D341Med (cell line): ENCODE measurements at regions not wholly inside any gene's neighbourhood (a gene's known extent, or its start where the extent isn't known, plus 50 kb on each side); places are given as distances from the start of the nearest gene placed in this dataset.
"Not testable (repeated sequence)": the region's sequence is repeated elsewhere in the genome, so short reads cannot be mapped to it uniquely, and the experiment has no call there.

Experiments
- DNase-seq: peaks from one replicate; pipeline ENCODE4 v3.0.0; 2012; ENCODE audit warnings: low spot score

DNA sequence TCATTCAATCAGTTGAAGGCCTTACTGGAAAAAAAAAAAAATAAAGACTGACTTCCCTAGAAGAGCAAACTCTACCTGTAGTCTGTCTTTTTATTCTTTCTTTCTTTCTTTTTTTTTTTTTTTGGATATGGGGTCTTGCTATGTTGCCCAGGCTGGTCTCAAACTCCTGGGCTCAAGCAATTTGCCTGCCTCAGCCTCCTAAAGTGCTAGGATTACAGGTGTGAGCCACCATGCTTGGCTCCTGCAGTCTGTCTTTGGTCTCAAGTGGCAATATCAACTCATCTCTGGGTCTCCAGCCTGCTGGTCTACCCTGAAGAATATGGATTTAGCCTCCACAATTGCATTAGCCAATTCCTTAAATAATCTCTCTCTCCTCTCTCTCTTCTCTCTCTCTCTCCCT, 167.7 kb upstream of the P2RY1 start:
- DNase-seq, result no peak

DNA sequence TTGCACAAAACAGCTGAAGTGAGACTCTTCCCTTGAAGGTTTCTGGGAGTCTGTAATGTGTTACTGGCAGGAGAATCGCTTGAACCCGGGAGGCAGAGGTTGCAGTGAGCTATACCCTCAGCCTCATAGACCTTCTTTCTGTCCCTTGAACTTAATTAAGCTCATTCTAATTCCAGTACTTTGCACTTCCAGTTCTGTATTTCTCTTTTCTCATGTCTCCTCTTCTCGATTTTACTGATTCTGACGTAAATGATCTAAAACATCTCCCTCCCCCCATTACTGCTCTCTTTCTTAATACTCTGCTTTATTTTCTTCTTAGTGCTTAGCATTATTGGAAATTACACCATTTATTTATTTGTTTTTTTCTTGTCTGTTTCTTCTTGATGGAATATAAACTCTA, 165.4 kb upstream of the P2RY1 start:
- no peak for DNase-seq

DNA sequence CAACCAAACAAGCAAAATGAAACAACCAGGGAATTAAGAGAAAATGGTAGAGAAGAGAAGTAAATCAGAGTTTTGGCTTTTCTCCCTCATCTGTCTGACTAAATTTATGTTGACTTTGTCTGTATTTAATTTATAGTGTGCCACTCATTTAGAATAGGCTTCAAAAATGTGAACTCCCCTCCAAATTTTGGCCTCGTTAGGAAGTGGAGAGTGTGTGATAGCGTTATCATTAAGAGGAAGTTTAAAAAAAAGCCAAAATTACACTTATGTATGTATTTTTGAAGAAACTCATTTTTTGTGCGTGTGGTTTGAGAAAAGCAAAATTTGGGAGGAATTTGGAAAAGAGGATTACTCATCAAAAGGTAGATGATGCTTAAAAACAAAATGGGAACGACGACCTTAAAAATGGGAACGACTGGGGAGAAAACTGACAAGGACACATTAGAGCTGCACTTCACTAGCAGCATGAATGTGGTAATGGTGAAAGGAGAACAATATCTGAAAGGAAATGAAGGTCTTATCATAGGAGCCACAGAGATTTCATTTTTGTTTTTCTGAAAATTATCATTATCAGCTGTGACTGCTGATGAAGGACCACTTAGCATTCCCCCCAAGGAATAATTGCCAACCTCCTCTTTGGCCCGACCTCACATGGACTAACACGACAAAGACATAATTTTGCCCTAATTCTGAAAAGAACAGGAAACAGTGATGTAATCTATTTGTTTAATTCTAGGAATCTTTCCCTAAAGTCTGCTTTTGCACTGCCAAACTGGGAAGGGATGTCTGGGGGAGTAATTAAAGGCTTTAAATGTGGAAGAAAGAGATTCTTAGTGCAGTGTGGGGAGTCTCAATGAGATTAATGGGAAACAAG, 163.2 kb upstream of the P2RY1 start:
- DNase-seq, result no peak

DNA sequence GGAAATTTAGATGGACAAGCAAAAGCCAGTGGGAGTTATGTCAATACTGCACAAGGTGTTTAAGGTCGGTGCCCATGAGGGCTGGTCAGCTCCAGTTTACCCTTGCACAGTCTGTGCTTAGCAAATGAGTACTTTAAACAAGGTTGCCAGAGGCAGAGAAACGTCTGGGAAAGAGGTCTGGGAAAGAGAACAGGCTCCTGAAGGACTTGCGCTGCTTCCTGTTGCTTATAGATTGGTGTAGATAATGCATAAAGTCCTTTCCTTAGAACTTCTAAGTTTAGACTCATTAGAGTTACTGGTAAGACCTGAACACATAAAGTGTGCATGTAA, 162.6 kb upstream of the P2RY1 start:
- no peak for DNase-seq

DNA sequence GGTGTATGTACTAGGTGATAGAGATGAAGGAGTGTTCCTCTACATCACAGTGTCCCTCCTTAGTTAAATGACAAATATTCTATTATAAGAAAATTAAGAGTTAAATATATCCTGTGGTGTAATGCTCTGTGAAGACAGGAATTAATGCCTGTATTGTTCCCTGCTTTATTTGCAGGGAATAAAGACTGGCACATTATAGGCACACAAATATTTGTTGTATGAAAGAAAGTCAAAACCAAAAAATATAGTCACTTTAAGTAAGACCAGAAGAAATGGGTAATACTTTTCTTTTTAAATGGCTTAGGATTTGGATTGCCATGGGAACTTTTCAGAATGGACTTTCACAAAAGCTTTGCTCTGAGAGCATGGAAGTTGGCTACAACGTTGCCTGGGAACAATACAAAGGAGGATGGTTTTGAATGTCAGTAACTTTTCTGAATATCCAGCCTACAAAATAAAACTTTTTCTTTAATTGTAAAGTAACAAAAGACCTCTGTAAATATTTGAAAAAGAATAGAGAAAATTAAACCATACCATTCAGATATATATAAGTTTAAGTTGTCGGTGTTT, 158.0 kb upstream of the P2RY1 start:
- no peak for DNase-seq

DNA sequence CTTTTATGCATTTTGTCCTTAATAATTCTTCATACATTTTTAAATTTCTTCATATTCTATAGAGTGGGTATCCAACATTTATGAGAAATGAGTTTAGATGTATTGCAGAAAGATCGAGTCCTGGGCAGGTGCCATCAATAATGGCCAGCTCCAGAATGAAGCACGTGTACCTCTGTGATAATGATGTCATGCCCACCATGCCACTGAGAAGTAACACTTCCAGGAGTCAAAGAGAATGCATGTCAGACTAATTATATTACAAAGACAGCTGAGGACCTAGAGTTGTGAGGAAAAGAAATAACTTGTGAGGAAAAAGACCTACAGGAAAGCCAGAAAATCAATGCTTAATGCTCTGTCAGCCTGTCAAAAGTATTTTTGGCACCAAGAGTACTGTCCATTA, 157.4 kb upstream of the P2RY1 start:
- DNase-seq, result no peak

DNA sequence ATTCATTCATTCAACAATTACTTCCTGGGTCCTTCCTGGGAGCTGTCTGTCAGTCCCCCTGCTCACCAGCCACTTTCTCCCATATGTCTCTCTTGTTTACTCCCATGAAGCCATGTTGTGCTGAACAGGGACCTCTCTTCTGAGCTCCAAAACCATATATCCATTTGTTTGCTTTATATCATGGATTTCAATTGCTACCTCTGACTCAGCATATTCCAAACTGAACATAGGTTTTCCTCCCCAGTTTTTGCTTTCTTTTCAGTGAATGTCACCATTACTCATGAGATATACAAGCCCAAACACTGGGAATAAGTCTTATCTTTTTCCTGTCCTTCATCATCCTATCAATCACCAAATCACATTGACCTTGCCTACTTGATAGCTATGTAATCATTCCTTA, 152.5 kb upstream of the P2RY1 start:
- DNase-seq, result no peak

DNA sequence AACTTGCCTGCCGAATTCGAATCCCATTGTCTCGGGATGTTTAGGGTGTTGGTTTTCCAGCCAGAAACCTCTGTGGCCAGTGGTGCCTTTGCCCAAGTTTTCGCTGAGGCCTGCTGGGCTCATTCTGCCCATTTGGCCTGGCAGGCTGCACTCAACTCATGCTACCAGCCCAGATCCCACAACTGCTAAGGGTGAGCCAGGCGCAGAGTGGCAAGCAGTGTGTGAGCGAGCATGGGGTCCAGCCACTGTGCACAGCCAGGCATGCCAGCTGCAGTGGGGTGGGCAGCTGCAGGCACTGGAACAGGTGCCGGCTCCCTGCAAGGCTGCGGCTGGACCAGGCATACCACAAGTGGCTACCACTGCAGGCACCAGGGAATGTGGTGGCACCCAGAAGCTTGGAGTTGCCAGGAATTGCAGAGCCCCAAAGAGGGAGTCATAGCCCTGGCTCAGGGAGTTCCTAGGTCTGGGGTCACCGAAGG, 151.4 kb upstream of the P2RY1 start:
- DNase-seq, result no peak

DNA sequence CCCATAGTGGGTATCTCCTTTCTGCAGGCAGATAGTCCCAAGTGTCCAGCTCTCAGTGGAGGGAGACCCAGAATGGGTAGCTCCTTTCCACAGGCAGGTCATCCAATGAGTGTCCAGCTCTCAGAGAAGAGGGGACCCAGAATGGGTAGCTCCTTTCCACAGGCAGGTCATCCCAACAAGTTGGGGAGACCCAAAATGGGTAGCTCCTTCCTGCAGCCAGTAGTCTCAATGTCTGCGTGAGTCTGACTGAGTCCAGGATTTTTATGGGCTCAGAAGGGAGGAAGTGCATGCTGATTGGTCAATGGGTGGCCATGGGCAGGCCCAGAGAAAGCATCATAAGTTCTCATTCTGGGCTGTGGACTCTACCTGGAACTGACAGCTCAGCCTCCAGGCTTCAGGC, 150.7 kb upstream of the P2RY1 start:
- no peak for DNase-seq

DNA sequence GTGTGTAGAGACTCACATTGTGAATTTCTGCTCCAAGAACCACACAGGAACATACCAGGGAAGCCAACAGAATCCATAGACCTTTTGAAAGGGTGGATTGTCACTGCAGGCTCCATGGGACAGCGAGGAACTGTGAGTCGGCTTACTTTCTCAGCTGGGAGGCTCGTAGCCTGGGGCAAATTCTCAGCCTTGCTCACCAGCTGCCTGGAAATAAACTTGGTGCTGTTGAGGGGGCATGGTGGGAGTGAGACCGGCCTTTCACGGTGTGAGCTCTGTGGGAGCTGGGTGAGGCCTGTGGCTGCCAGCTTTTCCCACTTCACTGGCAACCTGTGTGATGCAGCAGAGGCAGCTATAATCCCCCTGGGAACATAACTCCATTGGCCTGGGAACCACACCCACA, 146.6 kb upstream of the P2RY1 start:
- DNase-seq, result no peak

DNA sequence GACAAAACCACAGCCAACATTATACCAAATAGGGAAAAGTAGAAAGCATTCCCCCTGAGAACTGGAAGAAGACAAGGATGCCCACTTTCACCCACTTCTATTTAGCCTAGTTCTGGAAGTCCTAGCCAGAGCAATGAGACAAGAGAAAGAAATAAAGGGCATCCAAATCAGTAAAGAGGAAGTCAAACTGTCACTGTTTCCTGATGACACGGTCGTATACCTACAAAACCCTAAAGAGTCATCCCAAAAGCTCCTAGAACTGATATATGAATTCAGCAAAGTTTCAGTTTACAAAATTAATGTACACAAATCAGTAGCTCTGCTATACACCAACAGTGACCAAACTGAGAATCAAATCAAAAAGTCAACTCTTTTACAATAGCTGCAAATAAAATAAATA, 142.6 kb upstream of the P2RY1 start:
- DNase-seq, result not testable (repeated sequence)

DNA sequence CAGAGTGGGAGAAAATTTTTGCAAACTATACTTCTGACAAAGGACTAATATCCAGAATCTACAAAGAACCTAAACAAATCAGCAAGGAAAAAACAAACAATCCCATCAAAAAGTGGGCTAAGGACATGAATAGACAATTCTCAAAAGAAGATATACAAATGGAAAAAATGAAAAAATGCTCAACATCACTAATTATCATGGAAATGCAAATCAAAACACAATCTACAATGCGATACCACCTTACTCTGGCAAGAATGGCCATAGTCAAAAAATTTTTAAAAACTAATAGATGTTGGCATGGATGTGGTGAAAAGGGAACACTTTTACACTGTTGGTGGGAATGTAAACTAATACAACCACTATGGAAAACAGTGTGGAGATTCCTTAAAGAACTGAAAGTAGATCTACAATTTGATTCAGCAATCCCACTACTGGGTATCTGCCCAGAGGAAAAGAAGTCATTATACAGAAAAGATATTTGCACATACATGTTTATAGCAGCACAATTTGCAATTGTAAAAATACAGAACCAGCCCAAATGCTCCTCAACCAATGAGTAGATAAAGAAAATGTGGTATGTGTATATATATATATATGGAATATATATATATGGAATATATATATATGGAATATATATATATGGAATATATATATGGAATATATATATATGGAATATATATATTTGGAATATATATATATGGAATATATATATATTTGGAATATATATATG, 141.2 kb upstream of the P2RY1 start:
- not testable (repeated sequence) for DNase-seq

DNA sequence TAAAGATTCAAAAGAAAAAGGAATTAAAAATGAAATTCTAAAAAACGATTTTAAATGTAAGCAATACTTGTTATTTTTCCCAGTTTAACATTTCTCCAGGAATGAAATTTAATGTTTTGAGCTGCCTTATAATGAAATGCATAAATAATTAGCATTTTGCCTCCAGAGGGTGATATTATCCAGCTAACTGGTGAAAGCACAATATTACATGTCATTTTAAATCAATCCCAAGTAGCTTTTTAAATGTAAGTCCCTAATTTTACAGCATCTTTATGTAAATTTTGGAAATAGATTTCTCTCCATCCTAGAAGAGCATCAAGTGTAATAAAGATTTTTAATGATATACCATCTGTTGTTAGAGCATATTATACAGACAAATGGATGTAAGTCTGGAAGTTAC, 139.1 kb upstream of the P2RY1 start:
- DNase-seq, result no peak

DNA sequence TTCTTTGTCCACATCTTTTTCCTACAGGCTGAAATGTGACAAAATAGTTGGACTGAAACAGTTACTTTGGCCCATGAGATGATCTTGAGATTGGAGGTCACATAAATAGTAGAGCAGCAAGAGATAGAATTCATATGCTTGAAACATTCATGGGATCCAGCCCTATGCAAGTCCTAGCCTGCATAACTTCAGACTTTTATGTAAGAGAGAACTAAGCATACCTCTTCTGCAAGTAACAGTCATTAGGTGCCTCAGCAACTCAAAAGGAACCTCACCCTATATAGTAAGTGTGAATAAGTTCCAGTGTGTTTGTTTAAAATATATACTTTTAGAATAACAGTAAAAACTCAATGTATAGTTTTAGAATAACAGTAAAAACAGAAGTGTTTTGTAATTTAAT, 138.0 kb upstream of the P2RY1 start:
- DNase-seq, result no peak

DNA sequence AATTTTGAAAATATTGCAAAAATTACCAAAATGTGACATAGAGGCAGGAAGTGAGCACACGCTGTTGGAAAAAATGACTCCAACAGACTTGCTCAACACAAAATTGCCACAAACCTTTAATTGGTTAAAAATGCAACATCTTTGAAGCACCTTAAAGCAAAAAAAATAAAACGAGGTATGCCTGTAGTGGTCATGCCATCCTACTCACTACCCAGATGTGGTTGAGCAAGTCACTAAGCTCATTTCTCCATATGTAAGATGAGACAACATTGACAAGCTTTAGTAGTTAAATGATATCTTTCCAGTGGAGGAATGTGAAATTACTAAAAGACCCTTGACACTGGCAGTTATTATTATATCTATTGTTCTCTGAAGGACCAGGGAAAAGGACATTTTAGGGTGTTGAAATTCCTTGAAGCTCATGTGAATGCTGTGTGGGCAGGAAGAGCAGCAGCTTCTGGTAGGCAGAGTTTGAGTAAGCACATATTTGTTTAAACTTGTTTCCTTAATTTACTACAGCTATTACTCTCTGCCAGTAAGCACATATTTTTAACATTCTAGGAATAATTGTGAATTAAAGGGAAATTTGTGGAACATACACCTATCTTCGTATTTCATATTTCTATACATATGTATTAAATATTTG, 131.6 kb upstream of the P2RY1 start:
- DNase-seq, result no peak

DNA sequence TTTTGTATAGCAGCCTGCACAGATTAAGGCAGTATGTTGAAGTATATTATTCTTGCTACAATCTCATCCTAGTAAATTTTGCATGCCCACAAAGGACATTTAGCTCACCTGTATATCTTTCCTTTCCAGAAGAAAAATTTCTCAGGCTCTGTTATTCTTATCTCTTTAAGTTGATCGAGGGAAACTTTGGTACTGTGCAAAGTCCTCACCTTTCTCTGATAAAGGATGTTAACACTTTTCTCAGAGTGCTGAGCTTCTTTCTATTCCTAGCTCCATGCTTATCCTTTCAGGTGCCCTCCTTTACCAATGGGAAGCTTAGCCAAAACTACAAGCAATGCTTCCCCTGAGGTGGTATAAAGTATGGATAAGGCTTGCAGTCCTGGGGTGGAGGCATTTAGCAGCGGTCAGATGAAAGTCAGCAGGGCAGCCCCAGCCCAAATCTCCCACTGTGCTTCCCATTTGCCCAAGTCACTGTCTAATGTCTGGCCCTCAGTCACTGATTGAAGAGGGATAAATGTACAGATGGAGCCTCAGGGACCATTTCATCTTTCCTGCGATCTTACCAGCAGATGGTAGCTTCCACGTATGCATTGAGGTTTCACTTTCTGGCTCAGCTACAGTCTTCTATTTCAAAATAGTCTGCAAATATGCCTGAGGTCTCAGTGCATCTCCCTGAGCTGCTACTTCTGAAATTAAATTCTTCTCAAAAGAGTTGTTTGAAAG, 127.8 kb upstream of the P2RY1 start:
- no peak for DNase-seq

DNA sequence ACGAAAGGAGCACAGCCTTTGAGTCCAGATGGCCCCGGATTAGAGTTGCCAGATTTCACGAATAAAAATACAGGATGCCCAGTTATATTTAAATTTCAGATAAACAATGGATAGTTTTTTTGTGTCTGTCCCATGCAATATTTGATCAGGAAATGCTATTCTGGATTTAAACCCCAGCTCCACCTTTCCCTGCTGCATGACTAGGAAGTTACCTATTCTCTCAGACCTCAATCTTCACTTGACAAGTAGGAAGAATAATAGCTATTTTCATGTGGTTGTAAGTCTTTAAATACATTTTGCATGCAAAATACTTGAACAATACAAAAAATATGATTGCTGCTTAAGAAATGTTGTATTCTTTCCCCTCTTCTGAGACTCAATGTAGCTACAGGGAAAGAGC, 125.3 kb upstream of the P2RY1 start:
- no peak for DNase-seq

DNA sequence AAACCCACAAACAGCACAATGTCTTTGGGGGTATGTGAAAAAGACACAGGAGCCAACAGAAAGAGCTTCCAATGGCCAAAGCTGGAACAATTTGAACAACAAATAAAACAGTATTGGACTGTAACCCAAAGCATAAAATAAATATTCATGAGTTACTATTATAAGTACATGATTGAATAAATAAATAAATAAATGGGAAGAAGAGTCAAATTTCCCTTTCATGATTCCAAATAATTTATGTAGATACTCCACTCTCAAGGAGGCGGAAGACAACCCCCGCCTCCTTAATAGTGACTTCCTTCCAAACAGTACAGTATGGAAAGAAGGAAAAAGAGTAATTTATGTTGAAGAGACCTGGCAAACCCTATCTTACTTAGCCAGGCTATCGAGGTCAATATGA, 124.4 kb upstream of the P2RY1 start:
- DNase-seq, result no peak

DNA sequence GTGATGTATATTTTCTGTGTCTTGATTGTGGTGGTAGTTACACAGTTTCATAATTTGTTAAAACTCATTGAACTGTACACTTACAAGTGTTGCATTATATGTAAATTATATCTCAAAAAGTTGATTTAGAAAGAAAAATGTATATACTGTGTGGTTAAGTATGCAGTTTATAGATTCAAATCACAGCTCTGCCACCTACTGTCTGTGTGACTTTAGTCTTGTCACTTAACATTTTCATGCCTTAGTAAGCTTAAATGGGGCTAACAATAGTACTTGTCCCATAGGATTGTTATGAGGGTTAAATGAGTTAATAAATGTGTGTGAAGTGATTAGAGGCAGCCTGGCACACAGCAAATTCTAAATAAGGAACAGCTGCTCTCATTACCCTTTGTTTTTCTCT, 120.9 kb upstream of the P2RY1 start:
- no peak for DNase-seq

DNA sequence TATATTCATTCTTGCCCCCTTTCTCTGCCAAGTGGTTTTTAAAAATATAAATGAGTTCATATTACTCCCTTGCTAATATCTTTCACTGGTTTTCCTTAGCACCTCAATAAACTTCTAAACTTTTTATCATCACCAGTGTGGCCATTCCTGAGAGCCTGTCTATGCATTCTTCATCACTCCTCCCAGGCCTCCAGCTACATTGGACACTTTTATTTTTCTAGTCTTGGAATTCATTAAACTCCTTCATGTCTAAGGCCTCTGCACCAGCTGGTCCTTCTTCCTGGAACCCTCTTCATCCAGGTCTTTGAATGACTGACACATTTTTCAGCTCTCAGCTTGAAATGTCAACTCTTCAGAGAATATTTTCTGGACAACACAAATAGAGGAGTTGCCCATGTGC, 120.4 kb upstream of the P2RY1 start:
- no peak for DNase-seq

DNA sequence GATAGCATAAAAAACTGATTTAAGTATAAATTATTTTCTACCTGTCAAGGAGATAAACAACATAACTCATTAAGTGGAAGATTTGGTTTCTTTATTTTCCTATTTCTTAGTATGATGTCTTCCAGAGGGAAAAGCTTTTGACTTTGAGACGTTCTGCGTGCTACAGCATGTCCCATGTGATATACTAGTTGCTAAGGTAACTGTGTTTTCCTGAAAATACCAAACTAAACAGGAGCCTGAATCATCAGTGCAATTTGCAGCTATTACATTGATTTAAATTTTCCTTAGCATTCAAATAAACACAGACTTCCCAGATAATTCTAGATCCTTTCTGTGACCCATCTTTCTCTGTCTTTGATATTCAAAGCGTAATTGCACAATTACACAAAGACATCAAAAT, 117.7 kb upstream of the P2RY1 start:
- DNase-seq, result no peak

DNA sequence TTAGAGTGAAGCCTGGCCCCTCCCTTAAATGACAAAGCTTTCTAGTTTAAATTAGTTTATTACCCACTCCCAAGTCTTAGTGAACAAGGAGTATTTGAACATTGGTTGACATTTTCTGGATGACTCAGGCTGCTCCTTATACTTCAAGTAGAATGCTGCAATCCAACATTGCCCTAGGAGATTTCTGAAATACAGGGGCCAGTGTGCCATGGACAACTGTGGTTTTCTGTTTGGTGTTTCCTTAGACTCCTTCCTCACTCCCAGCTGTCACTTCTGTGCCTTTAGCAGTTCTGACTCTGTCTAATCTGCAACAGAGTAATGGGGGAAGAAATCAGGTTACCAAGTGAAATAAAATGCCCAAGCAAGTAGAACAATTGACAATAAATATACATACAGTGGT, 116.1 kb upstream of the P2RY1 start:
- no peak for DNase-seq
